ENCODE measurements at regions not wholly inside any gene's neighbourhood (a gene's known extent, or its start where the extent isn't known, plus 50 kb on each side); places are given as distances from the start of the nearest gene placed in this dataset.

DNA sequence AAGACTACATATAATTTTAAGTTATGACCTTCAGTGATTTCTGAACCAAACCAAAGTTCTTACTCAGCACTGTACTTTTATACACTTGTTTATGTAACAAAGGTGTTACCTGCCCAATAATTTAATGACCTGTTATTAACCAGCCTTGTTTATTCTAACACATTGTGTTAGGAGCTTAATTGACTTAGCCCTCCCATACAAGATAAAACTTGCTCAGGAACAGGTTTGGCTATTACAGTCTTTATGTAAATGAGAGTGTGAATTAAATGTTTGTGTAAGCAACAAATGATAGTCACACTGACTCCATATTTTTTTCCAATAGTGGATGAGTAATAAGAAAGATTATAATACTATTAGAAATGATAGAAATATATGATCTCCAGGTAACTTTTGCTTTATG is 51.8 kb upstream of the MYCBP2 start:
- no peak for DNase-seq

GRCh38 chr13:77377016-77377415 is 50.1 kb upstream of the MYCBP2 start:
- DNase-seq, result no peak
